HG02852 (cell line): ENCODE measurements at regions not wholly inside any gene's neighbourhood (a gene's known extent, or its start where the extent isn't known, plus 50 kb on each side); places are given as distances from the start of the nearest gene placed in this dataset.
A peak's percentile ranks its signal among the peaks of the same experiment; 100 is the strongest.
"Not testable (repeated sequence)": the region's sequence is repeated elsewhere in the genome, so short reads cannot be mapped to it uniquely, and the experiment has no call there.

Experiments
- ATAC-seq: cut with Tn5 transposase; IDR thresholded peaks from one replicate; pipeline ENCODE4 v1.9.1; 2021; ENCODE audit warnings: mild to moderate bottlenecking, moderate library complexity; ENCODE audit not compliant: unreplicated experiment

DNA sequence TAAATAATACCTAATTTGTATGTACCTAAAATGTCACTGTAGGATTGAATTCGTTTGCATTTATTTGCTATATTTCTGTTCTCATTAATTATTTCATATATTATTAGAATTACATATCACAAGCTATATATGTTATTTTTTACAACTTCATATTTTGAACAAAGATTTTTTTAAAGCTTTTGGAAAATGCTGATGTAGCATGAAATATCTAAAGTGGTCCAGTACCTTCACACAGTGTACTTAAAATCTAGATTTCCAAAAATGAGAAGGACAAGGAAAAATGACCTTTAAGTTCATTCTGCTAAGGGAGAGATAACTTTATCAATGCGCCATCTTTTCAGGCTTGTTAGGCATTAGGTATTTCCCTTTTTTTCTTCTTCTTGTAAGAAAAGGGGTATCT is 71.8 kb downstream of the LARP7 start:
- no peak for ATAC-seq

DNA sequence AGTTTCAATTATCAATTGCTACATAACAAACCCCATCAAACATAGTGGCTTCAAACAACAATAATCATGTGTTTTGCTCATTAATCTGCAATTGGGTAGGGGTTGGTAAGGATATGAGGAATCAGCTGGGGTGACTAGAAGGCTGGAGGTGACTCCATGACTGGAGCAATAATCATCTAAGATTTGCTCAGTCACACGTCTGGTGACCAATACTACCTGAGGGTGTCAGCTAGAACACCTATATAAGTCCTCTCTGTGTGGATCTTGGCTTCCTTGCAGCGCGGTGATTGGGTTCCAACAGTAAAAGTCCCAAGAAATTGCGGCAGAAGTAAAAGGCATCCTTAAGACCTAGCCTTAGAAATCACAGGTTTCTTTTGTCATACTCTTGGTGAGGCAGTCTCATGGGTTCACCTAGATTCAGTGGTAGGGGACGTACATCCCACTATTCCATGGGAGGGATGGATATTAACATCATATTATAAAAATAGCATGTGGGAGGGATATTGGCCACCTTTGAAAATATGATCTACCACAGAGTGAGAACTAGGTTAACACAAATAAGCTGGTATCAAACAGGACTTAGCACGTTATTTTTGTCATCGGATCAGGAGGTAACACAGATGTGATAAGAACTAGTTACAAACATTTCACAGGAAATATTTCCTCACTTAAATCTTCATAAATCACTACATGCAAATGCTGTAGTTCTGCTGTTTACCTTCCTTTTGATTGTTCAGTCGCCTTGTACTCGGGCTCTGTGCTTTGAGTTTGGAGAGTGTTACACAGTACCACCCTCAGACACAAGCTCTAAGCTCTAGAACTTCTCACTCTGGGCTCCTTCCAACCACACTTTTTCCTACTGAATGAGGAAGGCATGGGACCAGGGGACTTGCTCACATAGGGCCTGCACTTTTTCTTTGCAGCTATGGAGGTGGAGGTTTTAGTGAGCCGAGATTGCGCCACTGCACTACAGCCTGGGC is 78.3 kb downstream of the LARP7 start:
- ATAC-seq: no peak

- no peak for ATAC-seq
These were observed 80.9 kb downstream of the LARP7 start for GRCh38 chr4:112717856-112718255.

GRCh38 chr4:112721627-112722026 is 84.7 kb downstream of the LARP7 start:
- no peak for ATAC-seq

- no peak for ATAC-seq
These were observed 89.1 kb downstream of the LARP7 start for GRCh38 chr4:112726041-112726440.

DNA sequence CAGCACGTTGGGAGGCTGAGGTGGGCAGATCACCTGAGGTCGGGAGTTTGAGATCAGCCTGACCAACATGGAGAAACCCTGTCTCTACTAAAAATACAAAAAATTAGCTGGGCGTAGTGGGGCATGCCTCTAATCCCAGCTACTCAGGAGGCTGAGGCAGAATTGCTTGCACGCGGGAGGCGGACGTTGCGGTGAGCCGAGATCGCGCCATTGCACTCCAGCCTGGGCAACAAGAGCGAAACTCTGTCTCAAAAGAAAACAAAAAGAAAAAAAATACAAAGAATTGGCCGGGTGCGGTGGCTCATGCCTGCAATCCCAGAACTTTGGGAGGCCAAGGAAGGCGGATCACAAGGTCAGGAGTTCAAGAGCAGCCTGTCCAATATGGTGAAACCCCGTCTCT is 90.8 kb downstream of the LARP7 start:
- ATAC-seq: not testable (repeated sequence)

- ATAC-seq: no peak
These were observed 94.8 kb downstream of the LARP7 start for GRCh38 chr4:112731715-112732114.

- ATAC-seq: no peak
These were observed 95.2 kb downstream of the LARP7 start for GRCh38 chr4:112732142-112732541.

DNA sequence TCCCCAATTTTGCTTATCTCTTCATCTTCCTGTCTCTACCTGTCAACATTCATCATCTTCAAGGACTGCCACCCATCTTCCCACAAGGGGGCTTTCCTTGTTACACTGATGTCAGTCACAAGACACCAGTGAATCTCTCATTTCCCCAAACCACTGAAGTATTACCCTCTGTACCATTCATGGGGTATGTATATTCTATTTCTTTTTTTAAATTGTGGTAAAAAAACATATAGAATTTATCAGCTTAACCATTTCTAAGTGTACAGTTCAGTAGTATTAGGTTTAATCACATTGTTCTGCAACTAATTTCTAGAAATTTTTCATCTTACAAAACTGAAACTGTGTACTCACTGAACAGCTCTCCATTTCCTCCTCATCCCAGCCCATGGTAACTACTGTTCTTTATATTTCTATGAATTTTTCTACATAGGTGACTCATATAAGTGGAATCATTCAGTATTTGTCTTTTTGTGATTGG is 98.6 kb downstream of the LARP7 start:
- peak; percentile 68 for ATAC-seq

- peak; percentile 54 for ATAC-seq
These were observed 99.8 kb downstream of the LARP7 start for GRCh38 chr4:112736718-112737135.

DNA sequence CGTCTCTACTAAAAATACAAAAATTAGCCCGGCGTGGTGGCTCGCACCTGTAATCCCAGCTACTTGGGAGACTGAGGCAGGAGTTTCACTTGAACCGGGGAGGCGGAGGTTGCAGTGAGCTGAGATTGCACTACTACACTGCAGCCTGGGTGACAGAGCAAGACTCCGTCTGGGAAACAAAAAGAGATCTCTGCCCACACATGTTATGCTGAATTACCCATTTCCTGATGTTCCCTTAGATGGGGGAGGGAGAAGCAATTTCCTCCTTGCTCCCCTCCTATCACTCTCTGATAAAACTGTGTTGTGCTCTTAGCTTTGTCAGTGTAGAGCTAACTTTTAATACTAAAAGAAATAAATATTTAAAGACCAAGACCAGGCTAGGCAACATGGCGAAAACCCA is 102.5 kb downstream of the LARP7 start:
- ATAC-seq: no peak

DNA sequence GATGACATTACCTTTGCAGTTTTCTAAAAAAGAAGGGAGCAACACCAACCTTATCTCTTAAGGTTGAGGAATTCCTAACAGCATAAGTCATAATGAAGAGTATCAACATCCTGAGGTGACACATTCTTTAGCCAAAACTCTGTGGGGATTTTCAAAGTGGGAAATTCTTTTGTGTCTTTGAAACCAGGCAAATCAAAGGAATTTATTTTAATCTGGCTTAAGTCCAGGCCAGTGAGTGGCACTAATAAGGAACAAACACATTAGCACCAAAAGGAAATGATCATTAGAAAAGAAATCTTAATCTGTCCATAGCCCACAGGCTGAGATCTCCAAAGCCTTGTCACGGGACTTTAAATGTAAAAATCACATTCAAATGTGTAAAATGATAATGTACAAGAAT is 110.1 kb downstream of the LARP7 start:
- no peak for ATAC-seq

- no peak for ATAC-seq
These were observed 111.5 kb downstream of the LARP7 start for GRCh38 chr4:112748352-112748878.

DNA sequence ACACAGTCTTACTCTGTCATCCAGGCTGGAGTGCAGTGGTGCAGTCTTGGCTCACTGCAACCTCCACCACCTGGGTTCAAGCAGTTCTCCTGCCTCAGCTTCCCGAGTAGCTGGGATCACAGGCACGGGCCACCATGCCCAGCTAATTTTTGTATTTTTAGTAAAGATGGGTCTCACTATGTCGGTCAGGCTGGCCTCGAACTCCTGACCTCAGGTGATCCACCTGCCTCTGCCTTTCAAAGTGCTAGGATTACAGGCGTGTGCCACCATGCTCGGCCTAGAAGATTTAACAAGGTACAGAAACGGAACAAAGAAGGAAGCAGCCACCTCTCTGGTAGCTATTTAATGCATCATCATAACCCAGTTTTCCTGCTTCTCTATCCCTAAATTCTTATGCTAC is 113.8 kb downstream of the LARP7 start:
- ATAC-seq: not testable (repeated sequence)

GRCh38 chr4:112751447-112751846 is 114.5 kb downstream of the LARP7 start:
- no peak for ATAC-seq

GRCh38 chr4:112752061-112752460 is 115.1 kb downstream of the LARP7 start:
- ATAC-seq: no peak

GRCh38 chr4:112752510-112752909 is 115.6 kb downstream of the LARP7 start:
- ATAC-seq: no peak

- ATAC-seq: no peak
These were observed 116.4 kb downstream of the LARP7 start for GRCh38 chr4:112753333-112753732.

- no peak for ATAC-seq
These were observed 122.4 kb downstream of the LARP7 start for GRCh38 chr4:112759313-112759712.

DNA sequence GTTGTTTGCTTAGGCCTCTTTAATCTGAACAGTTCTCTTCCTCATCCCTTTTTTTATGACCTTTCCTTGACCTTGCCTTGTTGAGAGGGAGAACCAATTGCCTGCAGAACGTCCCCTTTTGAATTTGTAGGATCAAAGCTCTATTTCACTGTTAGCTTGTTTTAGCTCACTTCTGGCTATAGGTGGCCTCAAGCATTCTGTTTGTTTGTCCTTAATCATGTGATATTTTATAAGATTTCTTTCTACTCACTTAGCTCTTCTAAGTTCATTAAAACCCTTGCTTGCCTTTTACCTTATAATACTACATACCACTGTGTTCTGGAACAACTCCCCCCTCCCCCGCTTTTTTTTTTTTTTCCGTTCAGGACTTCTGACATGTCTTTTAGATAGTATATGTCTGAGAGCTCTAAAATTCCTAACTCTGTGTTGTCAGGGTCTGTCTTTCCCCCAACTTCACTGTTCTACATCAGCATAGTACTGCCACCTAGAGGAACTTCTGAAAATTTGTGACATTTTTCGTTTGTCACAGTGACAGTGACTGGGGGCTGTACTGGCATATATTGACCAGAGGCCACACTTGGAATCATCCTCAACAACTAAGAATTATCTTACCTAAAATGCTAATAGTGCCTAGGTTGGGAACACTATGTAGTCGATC is 128.5 kb downstream of the LARP7 start:
- ATAC-seq: no peak

- ATAC-seq: no peak
These were observed 129.5 kb downstream of the LARP7 start for GRCh38 chr4:112766422-112766821.

DNA sequence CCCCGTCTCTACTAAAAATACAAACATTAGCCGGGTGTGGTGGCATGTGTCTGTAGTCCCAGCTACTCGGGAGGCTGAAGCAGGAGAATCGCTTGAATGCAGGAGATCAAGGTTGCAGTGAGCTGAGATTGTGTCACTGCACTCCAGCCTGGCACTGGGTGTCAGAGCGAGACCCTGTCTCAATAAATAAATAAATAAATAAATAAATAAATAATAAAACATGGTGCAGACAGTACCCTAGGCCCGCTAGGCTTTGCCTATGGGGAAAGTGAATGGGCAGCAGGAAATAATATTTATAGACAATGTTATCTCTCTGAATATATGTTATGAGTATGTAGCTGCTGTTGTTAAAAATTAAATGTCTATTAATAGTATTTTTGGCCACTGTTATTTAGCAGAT is 130.4 kb downstream of the LARP7 start:
- no peak for ATAC-seq
